Umbilical cord (tissue), 1 donor: ENCODE measurements at regions not wholly inside any gene's neighbourhood (a gene's known extent, or its start where the extent isn't known, plus 50 kb on each side); places are given as distances from the start of the nearest gene placed in this dataset.
A peak's percentile ranks its signal among the peaks of the same experiment; 100 is the strongest.
"Not testable (repeated sequence)": the region's sequence is repeated elsewhere in the genome, so short reads cannot be mapped to it uniquely, and the experiment has no call there.

Experiments
- DNase-seq: peaks from one replicate; pipeline ENCODE4 v3.0.0-alpha.2; 2015; ENCODE audit warnings: low spot score

GRCh38 chrY:15871570-15871969 lies 1347.2 kb downstream of the NLGN4Y start:
- DNase-seq: no peak

DNA sequence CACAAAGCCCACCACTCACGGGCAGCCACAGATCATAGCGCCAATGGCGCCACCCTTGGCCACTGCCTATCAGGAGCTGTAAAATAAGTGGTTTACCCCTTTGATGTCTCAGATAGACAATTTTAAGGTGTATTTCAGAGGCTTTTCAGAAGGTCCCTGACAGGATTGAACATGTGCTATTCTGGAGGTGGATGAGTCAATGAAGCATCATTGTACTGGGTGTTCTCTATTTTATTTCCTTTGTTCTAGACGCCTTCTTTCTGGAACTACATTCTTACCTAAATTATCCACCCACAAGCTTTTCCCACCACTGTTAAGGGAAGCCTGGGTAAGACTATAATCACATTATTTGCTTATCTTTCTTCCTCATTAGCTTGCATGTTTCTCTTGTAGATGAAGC lies 1351.6 kb downstream of the NLGN4Y start:
- not testable (repeated sequence) for DNase-seq

DNA sequence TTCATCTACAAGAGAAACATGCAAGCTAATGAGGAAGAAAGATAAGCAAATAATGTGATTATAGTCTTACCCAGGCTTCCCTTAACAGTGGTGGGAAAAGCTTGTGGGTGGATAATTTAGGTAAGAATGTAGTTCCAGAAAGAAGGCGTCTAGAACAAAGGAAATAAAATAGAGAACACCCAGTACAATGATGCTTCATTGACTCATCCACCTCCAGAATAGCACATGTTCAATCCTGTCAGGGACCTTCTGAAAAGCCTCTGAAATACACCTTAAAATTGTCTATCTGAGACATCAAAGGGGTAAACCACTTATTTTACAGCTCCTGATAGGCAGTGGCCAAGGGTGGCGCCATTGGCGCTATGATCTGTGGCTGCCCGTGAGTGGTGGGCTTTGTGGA lies 1379.2 kb downstream of the NLGN4Y start:
- not testable (repeated sequence) for DNase-seq

DNA sequence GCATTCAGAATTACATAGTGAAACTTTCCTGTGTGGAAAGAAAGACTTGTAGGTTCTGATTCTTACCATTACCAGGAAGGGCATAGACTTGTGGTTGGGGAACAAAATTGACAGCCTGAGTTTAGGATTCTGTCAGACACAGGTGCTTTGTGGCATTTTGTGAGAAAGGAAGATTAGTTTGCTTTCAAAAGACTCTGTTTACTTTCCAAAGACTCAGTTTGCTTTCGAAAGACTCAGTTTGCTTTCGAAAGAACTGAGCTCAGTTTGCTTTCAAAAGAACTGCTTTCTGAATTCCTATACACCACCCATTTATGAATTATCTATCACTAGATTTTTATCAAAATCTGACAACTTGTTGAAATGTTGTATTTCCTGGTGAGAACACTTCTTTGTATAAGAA lies 1381.2 kb downstream of the NLGN4Y start:
- DNase-seq: no peak

DNA sequence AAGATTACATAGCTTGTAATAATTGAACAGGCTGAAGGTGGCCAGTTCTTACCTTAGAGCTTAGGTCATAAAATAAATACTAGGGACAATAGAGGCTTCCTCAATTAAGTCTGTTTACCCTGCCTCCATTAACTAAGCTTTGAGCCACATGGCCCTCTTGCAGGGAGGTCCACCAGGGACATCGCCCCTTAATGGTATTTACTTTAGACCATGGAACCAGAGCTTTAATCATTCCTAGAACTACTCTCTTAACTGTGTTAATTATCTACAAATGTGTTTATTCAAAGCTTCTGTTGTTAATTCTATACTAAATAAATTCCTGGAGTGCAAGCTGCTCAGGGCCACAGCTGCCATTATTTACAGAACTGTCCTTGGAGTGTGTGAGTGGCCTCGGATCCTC lies 1402.2 kb downstream of the NLGN4Y start:
- no peak for DNase-seq

- no peak for DNase-seq
These were observed 1414.5 kb downstream of the NLGN4Y start for GRCh38 chrY:15938791-15939190.

DNA sequence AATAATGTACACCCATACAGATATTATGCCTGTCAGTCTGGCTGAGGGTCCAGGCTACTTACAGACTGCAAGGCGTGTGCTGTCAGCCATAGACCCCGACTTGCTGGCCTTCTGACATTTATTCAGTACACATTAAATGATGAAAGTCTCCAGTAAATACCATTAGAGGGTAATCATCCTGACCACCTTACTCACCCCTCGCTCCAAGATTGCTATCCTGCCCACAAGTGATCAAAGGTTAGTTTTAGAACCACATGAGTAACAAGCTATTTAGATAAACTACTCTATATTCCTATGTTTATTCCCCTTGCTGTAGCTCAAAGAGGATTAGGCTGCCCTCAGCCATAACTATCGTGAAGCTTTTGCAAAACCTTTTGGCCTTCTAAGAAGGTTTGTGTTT lies 1426.7 kb downstream of the NLGN4Y start:
- DNase-seq: no peak

- no peak for DNase-seq
These were observed 1444.5 kb downstream of the NLGN4Y start for GRCh38 chrY:15968800-15969199.

DNA sequence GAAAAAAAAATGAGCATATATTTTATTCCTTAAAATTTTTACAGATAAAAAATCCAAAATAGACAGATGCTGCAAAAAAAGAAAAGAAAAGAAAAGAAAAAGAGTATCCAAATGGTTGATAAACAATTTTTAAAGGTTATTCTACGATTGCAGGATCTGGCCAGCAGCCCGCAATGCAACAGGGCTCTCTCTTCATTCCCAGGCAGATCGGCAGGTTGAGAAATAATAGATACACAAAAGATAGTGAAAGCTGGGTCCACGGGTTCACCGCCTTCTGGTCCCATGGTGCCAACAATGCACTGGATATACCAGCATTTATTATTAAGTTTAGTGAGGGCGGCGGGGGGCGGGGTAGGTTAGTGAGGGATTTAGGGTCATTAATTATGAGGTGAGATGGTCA lies 1448.9 kb downstream of the NLGN4Y start:
- no peak for DNase-seq

DNA sequence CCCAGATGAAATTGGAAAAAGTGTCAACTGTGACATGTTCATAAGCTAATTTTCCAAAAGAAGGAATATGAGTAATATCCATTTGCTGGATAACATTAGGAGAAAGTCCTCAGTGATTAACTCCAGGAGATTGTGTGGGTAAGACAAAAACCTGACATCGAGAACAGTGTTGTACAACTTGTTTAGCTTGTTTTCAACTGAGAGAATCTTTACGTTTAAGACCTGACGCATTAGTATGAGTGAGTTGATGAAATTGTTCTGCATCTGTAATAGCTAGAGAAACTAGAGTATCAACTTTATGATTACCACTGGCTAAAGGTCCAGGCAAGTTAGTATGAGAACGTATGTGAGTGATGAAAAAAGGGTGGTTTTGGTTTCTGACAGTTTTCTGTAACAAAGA lies 1452.4 kb downstream of the NLGN4Y start:
- peak; percentile 7 for DNase-seq

GRCh38 chrY:15978503-15978902 lies 1454.2 kb downstream of the NLGN4Y start:
- DNase-seq: no peak

DNA sequence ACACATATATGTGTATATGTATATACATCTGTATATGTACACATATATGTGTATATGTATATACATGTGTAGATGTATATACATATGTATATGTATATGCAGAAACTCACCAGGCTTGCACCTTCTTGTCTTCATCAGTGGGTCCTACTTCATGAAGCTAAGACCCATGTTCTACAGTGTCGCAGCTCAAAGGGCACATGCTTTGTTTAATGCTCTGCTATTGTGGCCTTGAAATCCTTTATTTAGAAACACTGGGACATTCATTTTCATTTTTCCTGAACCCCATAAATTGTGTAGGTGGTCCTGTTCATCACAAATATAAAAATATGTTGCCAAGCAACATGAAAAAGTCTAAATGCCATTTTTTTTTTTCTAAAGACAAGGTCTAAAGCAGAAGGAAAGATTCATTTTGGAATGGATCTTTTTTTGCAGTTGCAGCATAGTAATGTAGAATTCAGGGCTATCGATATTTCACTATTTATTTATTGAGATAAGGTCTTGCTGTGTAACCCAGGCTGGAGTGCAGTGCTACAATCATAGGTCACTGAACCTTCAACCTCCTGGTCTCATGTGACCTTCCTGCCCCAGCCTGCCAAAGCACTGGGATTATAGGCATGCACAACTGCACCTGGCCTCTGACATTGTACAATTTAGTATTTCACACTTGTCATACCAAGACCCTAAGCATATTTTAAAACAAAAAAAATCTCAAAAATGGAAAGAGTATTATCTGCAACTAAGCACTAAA lies 1460.5 kb downstream of the NLGN4Y start:
- DNase-seq: no peak

- no peak for DNase-seq
These were observed 1471.7 kb downstream of the NLGN4Y start for GRCh38 chrY:15996014-15996413.

DNA sequence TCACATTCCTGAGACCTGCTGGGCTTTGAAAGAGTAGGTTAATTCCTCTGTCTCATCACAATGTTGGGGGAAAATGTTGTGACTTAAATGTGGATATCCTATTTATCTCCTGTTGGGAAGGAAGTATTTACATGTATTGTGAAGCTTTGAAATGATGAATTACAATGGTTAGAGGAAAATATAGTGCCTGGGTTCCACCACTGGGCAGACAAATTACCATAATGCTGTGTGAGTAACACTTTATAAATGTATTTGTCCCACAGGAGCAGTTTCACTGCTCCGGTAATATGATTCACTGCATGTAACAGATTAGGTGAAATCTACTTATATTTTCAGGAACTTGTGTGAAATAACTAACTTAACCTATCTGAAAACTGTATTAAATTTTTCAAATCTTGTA lies 1476.4 kb downstream of the NLGN4Y start:
- no peak for DNase-seq

- DNase-seq: no peak
These were observed 1477.6 kb downstream of the NLGN4Y start for GRCh38 chrY:16001896-16002295.

GRCh38 chrY:16051908-16052643 lies 1527.7 kb downstream of the NLGN4Y start:
- DNase-seq: no peak

DNA sequence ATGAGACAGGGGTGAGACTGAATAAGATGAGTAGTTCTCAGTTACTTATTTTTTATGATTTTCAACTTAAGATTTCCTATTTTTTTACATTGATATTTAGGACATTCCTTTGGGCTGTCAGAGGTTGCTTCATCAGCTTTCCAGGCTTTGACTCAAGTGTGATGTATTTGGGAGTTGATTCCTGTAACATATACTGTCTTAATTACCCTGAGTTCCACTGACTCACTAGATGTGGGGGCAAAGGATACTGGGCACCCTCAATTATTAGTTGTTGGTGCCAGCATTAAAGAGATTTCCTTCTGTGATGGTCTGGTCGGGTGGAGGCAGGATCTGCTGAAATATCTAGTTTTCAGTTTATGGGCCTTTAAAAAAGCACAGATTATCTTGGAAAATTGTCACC lies 1535.8 kb downstream of the NLGN4Y start:
- DNase-seq: no peak

GRCh38 chrY:16060686-16061085 lies 1536.4 kb downstream of the NLGN4Y start:
- no peak for DNase-seq

GRCh38 chrY:16071957-16072356 lies 1547.6 kb downstream of the NLGN4Y start:
- no peak for DNase-seq

DNA sequence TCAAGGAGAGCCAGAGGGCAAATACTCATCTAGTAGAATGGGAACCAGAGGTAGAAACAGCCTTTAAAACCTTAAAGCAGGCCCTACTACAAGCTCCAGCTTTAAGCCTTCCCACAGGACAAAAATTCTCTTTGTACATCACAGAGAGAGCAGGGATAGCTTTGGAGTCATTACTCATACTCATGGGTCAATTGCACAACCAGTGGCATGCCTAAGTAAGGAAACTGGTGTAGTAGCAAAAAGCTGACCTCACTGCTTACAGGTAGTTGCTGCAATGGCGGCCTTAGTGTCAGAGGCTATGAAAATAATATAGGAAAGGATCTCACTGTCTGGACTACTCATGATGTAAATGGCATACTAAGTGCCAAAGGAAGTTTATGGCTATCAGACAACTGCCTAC lies 1551.4 kb downstream of the NLGN4Y start:
- no peak for DNase-seq

- DNase-seq: no peak
These were observed 1573.0 kb downstream of the NLGN4Y start for GRCh38 chrY:16097325-16097724.

- DNase-seq: no peak
These were observed 1577.5 kb downstream of the NLGN4Y start for GRCh38 chrY:16101815-16102214.

DNA sequence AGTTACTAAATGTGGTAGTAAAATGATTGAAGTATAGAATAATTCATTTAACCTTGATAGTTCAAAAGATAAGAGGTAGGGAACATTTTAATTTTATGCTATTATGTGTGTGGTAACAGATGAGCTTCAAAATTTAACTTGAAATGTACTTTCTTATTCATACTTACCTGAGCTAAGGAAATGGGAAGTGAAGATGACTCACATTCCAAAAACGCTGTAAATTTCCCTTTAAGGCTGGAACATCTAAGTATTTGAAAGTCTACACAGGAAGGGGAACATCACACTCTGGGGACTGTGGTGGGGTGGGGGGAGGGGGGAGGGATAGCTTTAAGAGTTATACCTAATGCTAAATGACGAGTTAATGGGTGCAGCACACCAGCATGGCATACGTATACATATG lies 1582.3 kb downstream of the NLGN4Y start:
- no peak for DNase-seq
